Sigmoid colon (tissue), 6 donors: ENCODE measurements at regions not wholly inside any gene's neighbourhood (a gene's known extent, or its start where the extent isn't known, plus 50 kb on each side); places are given as distances from the start of the nearest gene placed in this dataset.
A peak's percentile ranks its signal among the peaks of the same experiment; 100 is the strongest.

Experiments used
- DNase-seq: peaks from one replicate; pipeline ENCODE4 v3.0.0-alpha.2; 2019
- H3K27ac ChIP-seq, 4 donors: fragments of 200-600 bp; sonication (generic); one replicate each; pipeline ENCODE4 v1.5.1; 2016 to 2019; ENCODE audit warnings: mild to moderate bottlenecking in 1 of 4
- H3K27me3 ChIP-seq, 3 donors: fragments of 200-600 bp; sonication (generic); one replicate each; pipeline ENCODE4 v1.5.1; 2019; ENCODE audit warnings: mild to moderate bottlenecking in 1 of 3
- H3K36me3 ChIP-seq, 4 donors: fragments of 200-600 bp; sonication (generic); one replicate each; pipeline ENCODE4 v1.5.1; 2016 to 2019
- H3K4me1 ChIP-seq, 4 donors: fragments of 200-600 bp; sonication (generic); one replicate each; pipeline ENCODE4 v1.5.1; 2017 to 2019
- H3K4me3 ChIP-seq, 4 donors: fragments of 200-600 bp; sonication (generic); one replicate each; pipeline ENCODE4 v1.5.1; 2017 to 2019; ENCODE audit warnings: mild to moderate bottlenecking in 2 of 4, moderate library complexity in 1 of 4
- H3K9me3 ChIP-seq, 4 donors: fragments of 200-600 bp in 3 of 4; sonication (generic) in 3 of 4; one replicate each; pipeline versions ENCODE4 v1.5.1 to v1.6.1; 2013 to 2019
- EP300 ChIP-seq, 4 donors: sonication (generic); formaldehyde crosslinking; IDR thresholded peaks; one replicate each; pipeline ENCODE4 v1.6.1; 2017; ENCODE audit warnings: antibody characterized with exemption in 4 of 4
- POLR2A ChIP-seq, 2 donors: fragments of 450-650 bp; IDR thresholded peaks; one replicate each; pipeline ENCODE4 v1.6.1; 2016; ENCODE audit warnings: antibody characterized with exemption in 2 of 2, mild to moderate bottlenecking in 2 of 2, moderate library complexity in 2 of 2
- POLR2AphosphoS5 ChIP-seq, 4 donors: sonication (generic); formaldehyde crosslinking; IDR thresholded peaks; one replicate each; pipeline ENCODE4 v1.6.1; 2017; ENCODE audit warnings: antibody characterized with exemption in 4 of 4
- WGBS, 2 donors: extraction: QIAGEN DNeasy Blood & Tissue Kit; methylation state at CpG; one replicate each; pipeline ENCODE4 v1.1.7; 2013; 5-methylcytosine and 5-hydroxymethylcytosine counted together
- intact Hi-C: fragments of 100-400 bp; cut with DNase I; formaldehyde crosslinking; loops from one replicate; pipeline ENCODE4 v1.15.1; 2023
- TF ChIP-seq, protein P1 (sequence below), 4 experiments: fragments of 450-650 bp in 3 of 4; fragments of 200-600 bp in 1 of 4; IDR thresholded peaks; one replicate each; pipeline ENCODE4 v1.5.1; 2016 to 2019; ENCODE audit warnings: antibody characterized with exemption in 4 of 4, mild to moderate bottlenecking in 3 of 4, moderate library complexity in 2 of 4
- donor health status: healthy with polysubstance abuse.
- donor health status: healthy.

GRCh38 chr3:72174040-72174439 lies 389.1 kb upstream of the PROK2 start:
- WGBS, 2 donors, result 42 to 69% methylated on average over 3 of the region's 3 CpGs
- no peaks in the 10 kb centered on the region for H3K36me3 ChIP-seq
- intact Hi-C loops, result no loop called here

DNA sequence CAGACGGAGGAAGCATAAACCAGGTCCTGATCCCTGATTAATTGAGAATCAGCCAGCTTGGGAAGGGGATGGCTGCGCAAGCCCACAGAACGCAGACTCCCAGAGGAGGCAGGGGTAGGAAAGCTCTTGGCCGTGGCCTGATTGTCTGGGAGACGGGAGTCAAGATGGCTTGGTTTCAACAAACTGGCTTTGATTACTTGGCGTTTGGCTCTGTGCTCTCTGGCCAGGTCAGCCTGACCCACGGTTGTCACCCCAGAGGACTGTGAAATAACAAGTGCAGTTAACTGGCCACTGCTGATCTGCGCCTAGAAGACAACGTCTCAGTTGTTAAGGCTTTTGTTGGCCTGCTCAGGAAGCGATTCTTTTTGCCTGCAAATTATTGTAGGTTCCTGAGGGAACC lies 387.0 kb upstream of the PROK2 start:
- no peaks in the 10 kb centered on the region for H3K9me3 ChIP-seq
- peaks cover 0 to 50% (median 43%) of the 10 kb centered on the region in 4 donors for H3K4me1 ChIP-seq
- TF ChIP-seq, protein P1, sequence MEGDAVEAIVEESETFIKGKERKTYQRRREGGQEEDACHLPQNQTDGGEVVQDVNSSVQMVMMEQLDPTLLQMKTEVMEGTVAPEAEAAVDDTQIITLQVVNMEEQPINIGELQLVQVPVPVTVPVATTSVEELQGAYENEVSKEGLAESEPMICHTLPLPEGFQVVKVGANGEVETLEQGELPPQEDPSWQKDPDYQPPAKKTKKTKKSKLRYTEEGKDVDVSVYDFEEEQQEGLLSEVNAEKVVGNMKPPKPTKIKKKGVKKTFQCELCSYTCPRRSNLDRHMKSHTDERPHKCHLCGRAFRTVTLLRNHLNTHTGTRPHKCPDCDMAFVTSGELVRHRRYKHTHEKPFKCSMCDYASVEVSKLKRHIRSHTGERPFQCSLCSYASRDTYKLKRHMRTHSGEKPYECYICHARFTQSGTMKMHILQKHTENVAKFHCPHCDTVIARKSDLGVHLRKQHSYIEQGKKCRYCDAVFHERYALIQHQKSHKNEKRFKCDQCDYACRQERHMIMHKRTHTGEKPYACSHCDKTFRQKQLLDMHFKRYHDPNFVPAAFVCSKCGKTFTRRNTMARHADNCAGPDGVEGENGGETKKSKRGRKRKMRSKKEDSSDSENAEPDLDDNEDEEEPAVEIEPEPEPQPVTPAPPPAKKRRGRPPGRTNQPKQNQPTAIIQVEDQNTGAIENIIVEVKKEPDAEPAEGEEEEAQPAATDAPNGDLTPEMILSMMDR (IDR thresholded peaks at IDR 0.05), result no peak
- TF ChIP-seq POLR2AphosphoS5 (IDR thresholded peaks at IDR 0.05) (no peak), POLR2A (IDR thresholded peaks at IDR 0.05) (no peak), EP300 (IDR thresholded peaks at IDR 0.05) (no peak)
- WGBS, 2 donors, result 76 to 88% methylated on average over 10 of the region's 10 CpGs
- intact Hi-C loops, result no loop called here
- peak overlapping the region; percentile 78 to 89 (median 82) for H3K27ac ChIP-seq
- DNase-seq, result no peak
- H3K4me3 ChIP-seq, result no peak overlapping the region
- no peaks in the 10 kb centered on the region for H3K36me3 ChIP-seq
- no peaks in the 10 kb centered on the region for H3K27me3 ChIP-seq

More at GRCh38 chr3:72174040-72174439, 389.1 kb upstream of the PROK2 start:
- peak overlapping the region; percentile 18 to 83 (median 63) for H3K27ac ChIP-seq
- no peak for DNase-seq
- no peaks in the 10 kb centered on the region for H3K9me3 ChIP-seq
- no peak overlapping the region for H3K4me3 ChIP-seq
- peaks cover 0 to 61% (median 53%) of the 10 kb centered on the region in 4 donors for H3K4me1 ChIP-seq
- TF ChIP-seq EP300 (IDR thresholded peaks at IDR 0.05) (no peak), POLR2A (IDR thresholded peaks at IDR 0.05) (no peak), POLR2AphosphoS5 (IDR thresholded peaks at IDR 0.05) (peak in 3 of 4 donors; percentile 24 to 53 (median 38))
- TF ChIP-seq, protein P1 (IDR thresholded peaks at IDR 0.05), result no peak
- H3K27me3 ChIP-seq, result no peaks in the 10 kb centered on the region

- no peak for DNase-seq
- 74 to 83% methylated on average over 6 of the region's 6 CpGs for WGBS, 2 donors
- Histone ChIP-seq H3K27me3 (no peaks in the 10 kb centered on the region), H3K36me3 (no peaks in the 10 kb centered on the region), H3K9me3 (no peaks in the 10 kb centered on the region), H3K4me1 (peaks cover 0 to 45% (median 38%) of the 10 kb centered on the region in 4 donors), H3K27ac (peak overlapping the region; percentile 78 to 89 (median 82)), H3K4me3 (no peak overlapping the region)
- intact Hi-C loops, result no loop called here
- TF ChIP-seq POLR2A (IDR thresholded peaks at IDR 0.05) (no peak), POLR2AphosphoS5 (IDR thresholded peaks at IDR 0.05) (no peak), EP300 (IDR thresholded peaks at IDR 0.05) (no peak)
- TF ChIP-seq, protein P1 (IDR thresholded peaks at IDR 0.05), result no peak
These were observed 386.5 kb upstream of the PROK2 start for GRCh38 chr3:72171463-72171881.

GRCh38 chr3:72169561-72170472 lies 384.9 kb upstream of the PROK2 start:
- Histone ChIP-seq H3K9me3 (no peaks in the 10 kb centered on the region), H3K36me3 (no peaks in the 10 kb centered on the region), H3K4me1 (peaks cover 0 to 42% (median 34%) of the 10 kb centered on the region in 4 donors), H3K27me3 (no peaks in the 10 kb centered on the region), H3K27ac (no peak overlapping the region), H3K4me3 (no peak overlapping the region)
- intact Hi-C loops, result no loop called here
- no peak for DNase-seq
- TF ChIP-seq, protein P1 (IDR thresholded peaks at IDR 0.05), result no peak
- TF ChIP-seq EP300 (IDR thresholded peaks at IDR 0.05), result no peak
- TF ChIP-seq POLR2A (IDR thresholded peaks at IDR 0.05), result no peak
- no peak for TF ChIP-seq POLR2AphosphoS5 (IDR thresholded peaks at IDR 0.05)
- WGBS, 2 donors, result 88 to 94% methylated on average over 5 of the region's 5 CpGs
